NCI-H1417 (cell line): ENCODE measurements at regions not wholly inside any gene's neighbourhood (a gene's known extent, or its start where the extent isn't known, plus 50 kb on each side); places are given as distances from the start of the nearest gene placed in this dataset.

Source experiments
- DNase-seq, 3 experiments: peaks; one replicate each; lab custom pipeline; 2025; lab: John Stamatoyannopoulos, UW

GRCh38 chr14:85421186-85421877 lies 108.6 kb upstream of the FLRT2 start:
- no peak for DNase-seq

- no peak for DNase-seq
These were observed 106.1 kb upstream of the FLRT2 start for GRCh38 chr14:85423889-85424288.

GRCh38 chr14:85425507-85425906 lies 104.4 kb upstream of the FLRT2 start:
- DNase-seq = no peak

GRCh38 chr14:85426068-85426935 lies 103.6 kb upstream of the FLRT2 start:
- DNase-seq = no peak

GRCh38 chr14:85428926-85429325 lies 101.0 kb upstream of the FLRT2 start:
- DNase-seq = no peak

GRCh38 chr14:85437148-85437547 lies 92.8 kb upstream of the FLRT2 start:
- no peak for DNase-seq

- no peak for DNase-seq
These were observed 91.9 kb upstream of the FLRT2 start for GRCh38 chr14:85438001-85438400.

GRCh38 chr14:85438481-85438942 lies 91.4 kb upstream of the FLRT2 start:
- DNase-seq = no peak

- no peak for DNase-seq
These were observed 90.1 kb upstream of the FLRT2 start for GRCh38 chr14:85439696-85440328.

GRCh38 chr14:85441909-85442643 lies 87.9 kb upstream of the FLRT2 start:
- DNase-seq = no peak

- DNase-seq = no peak
These were observed 86.9 kb upstream of the FLRT2 start for GRCh38 chr14:85442996-85443395.

- DNase-seq = peak; percentile 30 to 96 (median 69)
These were observed 85.3 kb upstream of the FLRT2 start for GRCh38 chr14:85444635-85445034.

- DNase-seq = no peak
These were observed 84.7 kb upstream of the FLRT2 start for GRCh38 chr14:85445151-85445795.

GRCh38 chr14:85447883-85448282 lies 82.1 kb upstream of the FLRT2 start:
- DNase-seq = no peak

- DNase-seq = no peak
These were observed 78.5 kb upstream of the FLRT2 start for GRCh38 chr14:85451421-85451820.

- DNase-seq = no peak
These were observed 76.3 kb upstream of the FLRT2 start for GRCh38 chr14:85453401-85454225.

- DNase-seq = peak in 1 of 3 experiments; percentile 8
These were observed 75.6 kb upstream of the FLRT2 start for GRCh38 chr14:85454226-85454813.

- no peak for DNase-seq
These were observed 70.5 kb upstream of the FLRT2 start for GRCh38 chr14:85459361-85460000.

- no peak for DNase-seq
These were observed 68.4 kb upstream of the FLRT2 start for GRCh38 chr14:85461432-85462133.
